ENCODE measurements at regions not wholly inside any gene's neighbourhood (a gene's known extent, or its start where the extent isn't known, plus 50 kb on each side); places are given as distances from the start of the nearest gene placed in this dataset.

- no peaks in the 10 kb centered on the region for H3K27me3 ChIP-seq
- intact Hi-C loops (cut with DNase I): no loop called here
- H3K27ac ChIP-seq: no peak overlapping the region
- H3K4me3 ChIP-seq: no peak overlapping the region
- H3K9me3 ChIP-seq: no peaks in the 10 kb centered on the region
- H3K4me1 ChIP-seq (ENCODE audit: insufficient read depth): no peaks in the 10 kb centered on the region
- H3K36me3 ChIP-seq: no peaks in the 10 kb centered on the region
- DNase-seq: no peak
- TF ChIP-seq EP300 (IDR thresholded peaks at IDR 0.05): no peak
- no peak for TF ChIP-seq POLR2A (IDR thresholded peaks at IDR 0.05)
- TF ChIP-seq, protein P1, sequence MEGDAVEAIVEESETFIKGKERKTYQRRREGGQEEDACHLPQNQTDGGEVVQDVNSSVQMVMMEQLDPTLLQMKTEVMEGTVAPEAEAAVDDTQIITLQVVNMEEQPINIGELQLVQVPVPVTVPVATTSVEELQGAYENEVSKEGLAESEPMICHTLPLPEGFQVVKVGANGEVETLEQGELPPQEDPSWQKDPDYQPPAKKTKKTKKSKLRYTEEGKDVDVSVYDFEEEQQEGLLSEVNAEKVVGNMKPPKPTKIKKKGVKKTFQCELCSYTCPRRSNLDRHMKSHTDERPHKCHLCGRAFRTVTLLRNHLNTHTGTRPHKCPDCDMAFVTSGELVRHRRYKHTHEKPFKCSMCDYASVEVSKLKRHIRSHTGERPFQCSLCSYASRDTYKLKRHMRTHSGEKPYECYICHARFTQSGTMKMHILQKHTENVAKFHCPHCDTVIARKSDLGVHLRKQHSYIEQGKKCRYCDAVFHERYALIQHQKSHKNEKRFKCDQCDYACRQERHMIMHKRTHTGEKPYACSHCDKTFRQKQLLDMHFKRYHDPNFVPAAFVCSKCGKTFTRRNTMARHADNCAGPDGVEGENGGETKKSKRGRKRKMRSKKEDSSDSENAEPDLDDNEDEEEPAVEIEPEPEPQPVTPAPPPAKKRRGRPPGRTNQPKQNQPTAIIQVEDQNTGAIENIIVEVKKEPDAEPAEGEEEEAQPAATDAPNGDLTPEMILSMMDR (IDR thresholded peaks at IDR 0.05): no peak
- WGBS, 3 donors: 62 to 69% (median 62%) methylated on average over 2 of the region's 2 CpGs
Measured at GRCh38 chr6:155623450-155624178, 168.0 kb upstream of the NOX3 start.

DNA sequence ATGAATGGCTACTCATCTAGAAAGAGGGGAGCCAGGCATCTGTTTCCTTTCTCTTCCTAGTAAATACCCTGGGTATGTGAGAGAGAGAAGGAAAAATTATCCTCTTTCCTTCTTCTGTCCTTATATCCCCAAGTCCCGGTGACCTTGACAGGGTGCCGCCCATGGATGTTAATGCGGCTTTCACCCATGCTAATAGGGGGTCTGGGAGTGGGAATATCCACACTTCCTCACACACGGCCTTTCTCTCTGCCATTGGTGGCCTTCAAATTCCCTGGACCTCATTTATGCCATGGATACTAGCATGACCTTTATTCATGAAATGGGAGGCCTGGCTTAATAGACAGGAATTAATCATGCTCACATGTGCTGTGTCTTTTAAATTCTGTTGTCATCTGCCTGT, 159.0 kb upstream of the NOX3 start:
- DNase-seq: no peak
- WGBS, 3 donors: 71 to 83% (median 74%) methylated on average over 4 of the region's 4 CpGs
- Histone ChIP-seq H3K36me3 (no peaks in the 10 kb centered on the region), H3K4me1 (ENCODE audit: insufficient read depth) (no peaks in the 10 kb centered on the region), H3K27me3 (no peaks in the 10 kb centered on the region), H3K4me3 (no peak overlapping the region), H3K9me3 (peaks cover 0 to 4% of the 10 kb centered on the region in 2 donors), H3K27ac (no peak overlapping the region)
- TF ChIP-seq, protein P1 (IDR thresholded peaks at IDR 0.05): no peak
- TF ChIP-seq POLR2A (IDR thresholded peaks at IDR 0.05) (no peak), EP300 (IDR thresholded peaks at IDR 0.05) (no peak)
- intact Hi-C loops (cut with DNase I): no loop called here

DNA sequence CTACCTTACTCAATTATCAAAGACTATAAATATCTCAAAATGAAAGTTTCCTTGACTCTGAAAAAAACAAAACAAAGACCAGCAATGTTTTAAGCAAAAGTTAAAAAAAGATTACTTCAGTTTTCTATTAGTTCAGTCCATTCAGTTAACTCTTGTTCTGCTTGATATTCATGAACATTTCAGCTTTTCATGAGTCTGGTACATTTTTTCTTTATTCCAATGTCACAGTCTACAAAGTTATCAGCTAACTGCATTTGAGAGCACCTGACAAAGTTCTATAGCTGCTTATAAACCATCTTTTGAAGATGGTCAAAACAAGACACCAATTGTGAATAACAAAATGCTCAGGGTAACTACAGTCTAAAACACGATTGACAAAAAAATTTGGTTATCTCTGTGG, 156.1 kb upstream of the NOX3 start:
- Histone ChIP-seq H3K9me3 (peaks cover 0 to 4% of the 10 kb centered on the region in 2 donors), H3K4me1 (ENCODE audit: insufficient read depth) (no peaks in the 10 kb centered on the region), H3K27me3 (no peaks in the 10 kb centered on the region), H3K4me3 (no peak overlapping the region), H3K36me3 (no peaks in the 10 kb centered on the region), H3K27ac (no peak overlapping the region)
- WGBS, 3 donors: 90 to 95% (median 93%) methylated on average over 1 of the region's 1 CpG
- DNase-seq: no peak
- intact Hi-C loops (cut with DNase I): no loop called here
- TF ChIP-seq POLR2A (IDR thresholded peaks at IDR 0.05): no peak
- TF ChIP-seq EP300 (IDR thresholded peaks at IDR 0.05): no peak
- TF ChIP-seq, protein P1 (IDR thresholded peaks at IDR 0.05): no peak

DNA sequence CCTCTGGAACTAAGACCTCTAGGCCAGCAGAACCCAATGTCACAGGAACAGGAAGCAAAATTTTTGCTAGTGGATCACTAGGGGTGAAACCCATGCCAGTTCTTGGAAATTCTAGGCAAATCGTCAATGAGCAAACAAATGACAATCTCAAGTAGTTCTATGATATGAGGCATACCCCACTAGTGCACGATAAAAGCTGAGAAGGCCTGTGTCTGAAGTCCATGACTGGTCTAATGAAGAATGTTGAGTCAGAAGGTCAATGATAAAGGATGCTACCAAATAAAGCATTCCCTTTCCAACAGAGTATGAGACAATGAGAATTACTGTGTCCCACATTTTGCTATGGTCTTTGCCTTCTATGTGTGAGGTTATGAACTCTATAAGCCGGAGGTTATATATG, 149.4 kb upstream of the NOX3 start:
- H3K27ac ChIP-seq: no peak overlapping the region
- H3K27me3 ChIP-seq: no peaks in the 10 kb centered on the region
- 69 to 84% (median 80%) methylated on average over 3 of the region's 3 CpGs for WGBS, 3 donors
- no peak overlapping the region for H3K4me3 ChIP-seq
- no peak for DNase-seq
- no peaks in the 10 kb centered on the region for H3K9me3 ChIP-seq
- H3K36me3 ChIP-seq: no peaks in the 10 kb centered on the region
- no peaks in the 10 kb centered on the region for H3K4me1 ChIP-seq (ENCODE audit: insufficient read depth)
- intact Hi-C loops (cut with DNase I): no loop called here
- TF ChIP-seq, protein P1 (IDR thresholded peaks at IDR 0.05): no peak
- no peak for TF ChIP-seq EP300 (IDR thresholded peaks at IDR 0.05)
- TF ChIP-seq POLR2A (IDR thresholded peaks at IDR 0.05): no peak
